PC-3 (cell line): ENCODE measurements at regions not wholly inside any gene's neighbourhood (a gene's known extent, or its start where the extent isn't known, plus 50 kb on each side); places are given as distances from the start of the nearest gene placed in this dataset.

Experiments
- CTCF ChIP-seq: fragments of 300-600 bp; sonication (generic); conservative IDR thresholded peaks from 2 replicates; pipeline ENCODE4 v1.5.1; 2017; ENCODE audit warnings: antibody characterized with exemption, low read depth, mild to moderate bottlenecking, low read length
- EZH2 ChIP-seq: fragments of 300-600 bp; sonication (generic); IDR thresholded peaks from one replicate; pipeline ENCODE4 v1.6.1; 2017; ENCODE audit warnings: antibody characterized with exemption, mild to moderate bottlenecking, low read length; ENCODE audit not compliant: unreplicated experiment
- EZH2phosphoT487 ChIP-seq: fragments of 300-600 bp; sonication (generic); IDR thresholded peaks from 2 replicates; pipeline ENCODE4 v1.6.1; 2018; ENCODE audit warnings: mild to moderate bottlenecking, antibody characterized with exemption, low read length, borderline replicate concordance

GRCh38 chr4:129998436-129999150, 902.6 kb downstream of the C4orf33 start:
- TF ChIP-seq CTCF (no peak), EZH2phosphoT487 (no peak), EZH2 (no peak)
